ENCODE measurements at regions not wholly inside any gene's neighbourhood (a gene's known extent, or its start where the extent isn't known, plus 50 kb on each side); places are given as distances from the start of the nearest gene placed in this dataset.

DNA sequence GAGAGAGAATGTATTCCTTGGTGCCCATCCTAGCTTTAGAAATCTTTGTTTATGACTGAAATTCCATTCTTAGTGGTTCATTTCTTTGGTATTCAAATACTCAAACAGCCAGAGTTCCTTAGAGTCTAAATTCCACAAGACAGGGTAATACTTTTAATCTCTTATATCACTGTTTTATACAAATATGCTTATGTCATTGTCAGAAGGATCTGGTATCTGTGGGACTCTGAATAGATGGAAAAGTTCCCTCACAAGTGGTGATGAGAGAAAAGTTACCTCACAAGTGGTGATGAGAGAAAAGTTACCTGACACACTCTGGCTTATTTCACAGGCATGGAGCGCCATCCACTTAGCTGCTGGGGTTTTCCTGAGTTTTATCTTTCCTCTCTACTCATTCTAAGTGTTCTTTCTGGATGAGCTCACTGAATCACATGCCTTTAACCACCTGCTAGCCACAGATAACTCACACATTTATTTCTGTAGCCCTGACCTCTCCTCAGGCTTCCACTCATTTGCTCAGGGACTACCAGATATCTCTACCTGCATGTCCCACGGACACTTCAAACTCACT lies 784.0 kb downstream of the SUGCT start:
- peak; percentile 28 for DNase-seq (ENCODE audit: low read depth)

DNA sequence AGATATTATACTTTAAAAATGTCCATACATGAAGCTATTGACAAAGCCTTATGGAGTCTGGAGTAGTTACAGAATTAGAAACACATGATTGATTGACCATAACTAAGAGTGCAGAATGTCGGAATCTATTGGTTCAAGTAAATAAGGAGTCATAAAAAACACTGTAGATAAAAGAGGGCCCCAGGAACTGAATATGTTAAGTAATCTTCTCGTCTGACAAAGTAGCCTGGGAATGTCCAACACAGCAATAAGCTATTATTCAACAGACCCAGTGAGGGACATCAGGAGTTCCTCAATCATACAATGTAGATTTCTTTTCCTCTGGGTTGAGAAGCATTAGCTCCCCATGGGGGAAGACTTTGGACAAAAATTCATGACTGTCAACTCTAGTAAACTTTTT lies 782.0 kb downstream of the SUGCT start:
- DNase-seq (ENCODE audit: low read depth), result no peak

DNA sequence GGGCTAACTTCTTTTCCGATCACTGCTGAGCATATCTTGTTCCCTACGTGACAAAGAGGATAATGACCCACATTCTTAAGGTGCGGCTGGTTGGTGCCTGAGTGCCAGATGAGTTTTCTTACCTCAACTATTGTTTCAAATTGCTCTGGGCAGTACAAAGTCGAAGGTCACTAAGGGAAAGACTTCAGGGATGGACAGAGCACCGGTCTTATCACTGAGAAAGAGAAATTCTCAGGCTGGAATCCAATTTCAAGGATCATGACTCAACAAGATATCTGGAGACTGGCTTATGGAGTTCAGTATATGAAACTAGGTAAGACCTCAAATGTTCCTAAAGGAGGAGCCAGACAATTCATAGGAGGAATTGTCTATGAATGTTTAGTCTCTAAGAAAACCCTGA lies 780.3 kb downstream of the SUGCT start:
- no peak for DNase-seq (ENCODE audit: low read depth)
